Neutrophil (primary cell): ENCODE measurements at regions not wholly inside any gene's neighbourhood (a gene's known extent, or its start where the extent isn't known, plus 50 kb on each side); places are given as distances from the start of the nearest gene placed in this dataset.

Experiments used
- H3K27ac ChIP-seq: fragments of 200-600 bp; sonication (generic); 2 replicates; pipeline ENCODE4 v1.5.1; 2016; ENCODE audit warnings: mild to moderate bottlenecking, moderate library complexity
- H3K27me3 ChIP-seq: fragments of 200-600 bp; sonication (generic); 2 replicates; pipeline ENCODE4 v1.6.0; 2016; ENCODE audit warnings: mild to moderate bottlenecking
- H3K36me3 ChIP-seq: fragments of 200-600 bp; sonication (generic); 2 replicates; pipeline ENCODE4 v1.5.1; 2017
- H3K4me1 ChIP-seq, 2 experiments: fragments of 200-600 bp in 1 of 2; sonication (generic) in 1 of 2; 1 replicate in 1 of 2; 2 replicates in 1 of 2; pipeline versions ENCODE4 v1.5.1 to v1.6.1; 2013 to 2016; ENCODE audit warnings: low read depth in 1 of 2, low read length in 1 of 2, mild to moderate bottlenecking in 1 of 2, moderate library complexity in 1 of 2; ENCODE audit not compliant: control insufficient read depth in 1 of 2, insufficient read depth in 1 of 2
- H3K4me3 ChIP-seq, 2 experiments: fragments of 200-600 bp in 1 of 2; sonication (generic) in 1 of 2; 1 replicate in 1 of 2; 2 replicates in 1 of 2; pipeline ENCODE4 v1.5.1; 2013 to 2016; ENCODE audit warnings: low read depth in 1 of 2, low read length in 1 of 2, mild to moderate bottlenecking in 1 of 2, moderate library complexity in 1 of 2
- H3K9me3 ChIP-seq: fragments of 200-600 bp; sonication (generic); 2 replicates; pipeline ENCODE4 v1.5.1; 2016
- CTCF ChIP-seq: fragments of 200-600 bp; sonication (generic); IDR thresholded peaks from 2 replicates; pipeline ENCODE4 v1.5.1; 2016; ENCODE audit warnings: antibody characterized with exemption

- H3K4me1 ChIP-seq = no peaks in the 10 kb centered on the region
- no peak overlapping the region for H3K27ac ChIP-seq
- no peak overlapping the region for H3K4me3 ChIP-seq
- H3K36me3 ChIP-seq = no peaks in the 10 kb centered on the region
- no peaks in the 10 kb centered on the region for H3K9me3 ChIP-seq
- no peaks in the 10 kb centered on the region for H3K27me3 ChIP-seq
- TF ChIP-seq CTCF = no peak
Observed at GRCh38 chr10:10320956-10321355, 696.7 kb upstream of the CELF2 start.

DNA sequence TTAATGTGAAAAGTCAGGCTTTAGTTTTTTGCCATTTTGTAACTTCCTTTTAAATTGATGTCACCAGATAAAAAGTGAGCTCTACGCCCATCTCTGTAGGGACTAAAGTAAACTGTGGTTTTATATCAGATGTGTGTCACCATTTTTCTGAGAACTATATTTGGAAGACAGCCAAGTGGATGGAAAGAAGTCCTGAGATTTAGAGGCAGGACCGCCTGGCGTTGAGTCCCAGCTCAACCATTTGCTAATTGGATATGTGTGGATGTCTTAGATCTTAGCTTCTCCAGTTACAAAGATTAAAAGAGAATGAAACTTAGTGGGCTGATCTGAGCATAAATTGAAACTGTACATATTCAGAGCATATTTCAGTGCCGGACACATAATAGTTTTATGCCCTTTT is 691.6 kb upstream of the CELF2 start:
- Histone ChIP-seq H3K27me3 (no peaks in the 10 kb centered on the region), H3K9me3 (no peaks in the 10 kb centered on the region), H3K36me3 (no peaks in the 10 kb centered on the region), H3K4me1 (no peaks in the 10 kb centered on the region), H3K27ac (no peak overlapping the region), H3K4me3 (no peak overlapping the region)
- TF ChIP-seq CTCF = no peak

DNA sequence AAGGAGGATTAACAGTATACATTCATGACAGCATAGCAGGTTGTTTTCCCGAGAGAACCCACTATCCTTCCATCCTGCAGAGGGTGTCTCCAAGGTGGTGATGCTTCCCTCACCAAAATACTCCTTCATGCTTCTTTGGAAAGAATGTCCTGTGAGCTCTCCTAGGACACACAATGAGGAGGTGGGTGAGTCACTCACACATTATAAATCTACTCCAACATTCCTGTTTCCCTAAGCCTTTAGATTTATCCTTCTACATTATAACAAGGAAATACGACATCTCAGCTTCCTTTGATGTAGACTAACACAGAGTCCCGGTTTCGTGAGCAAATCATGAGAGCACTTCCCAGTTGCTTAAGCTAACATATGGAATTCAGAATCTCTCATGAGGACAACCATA is 689.7 kb upstream of the CELF2 start:
- no peak overlapping the region for H3K27ac ChIP-seq
- no peaks in the 10 kb centered on the region for H3K4me1 ChIP-seq
- H3K27me3 ChIP-seq = no peaks in the 10 kb centered on the region
- no peak overlapping the region for H3K4me3 ChIP-seq
- no peak for TF ChIP-seq CTCF
- no peaks in the 10 kb centered on the region for H3K9me3 ChIP-seq
- H3K36me3 ChIP-seq = no peaks in the 10 kb centered on the region

DNA sequence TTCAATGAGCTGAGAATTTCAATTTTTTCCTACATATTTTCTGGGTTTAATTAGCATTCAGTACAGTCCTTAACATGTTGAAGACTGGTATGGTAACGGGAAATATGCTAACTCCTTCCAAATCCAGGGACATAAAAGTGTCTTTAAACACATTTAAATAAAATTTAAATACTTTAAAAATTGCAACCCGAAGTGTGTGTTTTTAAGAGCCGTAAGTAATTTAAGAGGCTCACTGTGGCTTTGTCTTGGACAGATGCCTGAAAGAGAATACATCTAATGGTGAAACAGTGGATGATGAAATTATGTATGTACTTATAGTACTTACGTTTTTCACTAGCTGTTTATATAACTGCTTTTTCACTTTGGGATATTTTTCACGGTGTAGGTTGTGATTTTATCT is 687.3 kb upstream of the CELF2 start:
- Histone ChIP-seq H3K4me3 (no peak overlapping the region), H3K4me1 (no peaks in the 10 kb centered on the region), H3K27ac (no peak overlapping the region), H3K27me3 (no peaks in the 10 kb centered on the region), H3K9me3 (no peaks in the 10 kb centered on the region), H3K36me3 (no peaks in the 10 kb centered on the region)
- TF ChIP-seq CTCF = no peak

GRCh38 chr10:10332786-10333185 is 684.9 kb upstream of the CELF2 start:
- no peak overlapping the region for H3K27ac ChIP-seq
- H3K4me1 ChIP-seq = no peaks in the 10 kb centered on the region
- no peaks in the 10 kb centered on the region for H3K27me3 ChIP-seq
- no peaks in the 10 kb centered on the region for H3K9me3 ChIP-seq
- TF ChIP-seq CTCF = no peak
- H3K36me3 ChIP-seq = no peaks in the 10 kb centered on the region
- H3K4me3 ChIP-seq = no peak overlapping the region

DNA sequence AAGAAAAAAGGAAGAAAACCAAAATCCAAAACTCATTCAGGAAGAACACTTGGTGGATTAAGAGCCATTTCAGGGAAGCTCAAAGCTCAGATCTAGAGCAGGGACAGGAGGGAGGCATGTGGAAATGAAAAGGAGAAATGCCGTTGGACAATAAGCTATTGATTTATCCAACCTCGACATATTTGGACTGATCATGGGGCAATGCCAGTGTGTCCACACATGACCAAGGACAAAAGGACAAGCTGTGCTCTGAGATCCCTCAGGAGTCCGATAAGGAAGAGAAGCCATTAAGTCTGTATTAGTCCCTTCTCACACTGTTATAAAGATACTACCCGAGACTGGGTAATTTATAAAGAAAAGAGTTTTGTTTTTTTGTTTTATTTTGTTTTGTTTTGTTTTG is 684.0 kb upstream of the CELF2 start:
- Histone ChIP-seq H3K4me3 (no peak overlapping the region), H3K4me1 (no peaks in the 10 kb centered on the region), H3K27ac (no peak overlapping the region), H3K36me3 (no peaks in the 10 kb centered on the region), H3K9me3 (no peaks in the 10 kb centered on the region), H3K27me3 (no peaks in the 10 kb centered on the region)
- no peak for TF ChIP-seq CTCF
